GM12892 (cell line): ENCODE measurements at regions not wholly inside any gene's neighbourhood (a gene's known extent, or its start where the extent isn't known, plus 50 kb on each side); places are given as distances from the start of the nearest gene placed in this dataset.
A peak's percentile ranks its signal among the peaks of the same experiment; 100 is the strongest.

ENCODE experiments used
- DNase-seq: peaks from one replicate; pipeline ENCODE4 v3.0.0; 2011; ENCODE audit not compliant: insufficient read length
- FAIRE-seq: peaks from 2 replicates; lab custom pipeline; 2011; peaks lifted over from hg19 to GRCh38; lab: Jason Lieb, UNC
- POLR2A ChIP-seq: IDR thresholded peaks from 2 replicates; pipeline ENCODE4 v1.6.1; 2011; ENCODE audit warnings: low read depth, low read length, control low read depth
- POLR2AphosphoS5 ChIP-seq: IDR thresholded peaks from 2 replicates; pipeline ENCODE4 v1.6.1; 2011; ENCODE audit warnings: low read depth, low read length, control low read depth
- TAF1 ChIP-seq: IDR thresholded peaks from 2 replicates; pipeline ENCODE4 v1.6.1; 2011; ENCODE audit warnings: low read depth, mild to moderate bottlenecking, control low read depth, low read length, borderline replicate concordance

GRCh38 chr14:71523630-71524319 lies 408.5 kb upstream of the RGS6 start:
- no peak for DNase-seq
- no peak for FAIRE-seq
- TF ChIP-seq POLR2A (no peak), POLR2AphosphoS5 (no peak), TAF1 (no peak)

GRCh38 chr14:71524320-71524982 lies 407.8 kb upstream of the RGS6 start:
- FAIRE-seq (peak; percentile 86), DNase-seq (no peak)
- TF ChIP-seq POLR2AphosphoS5 (no peak), POLR2A (no peak), TAF1 (no peak)

- FAIRE-seq (no peak), DNase-seq (no peak)
- TF ChIP-seq POLR2A (no peak), TAF1 (no peak), POLR2AphosphoS5 (no peak)
These were observed 406.5 kb upstream of the RGS6 start for GRCh38 chr14:71525663-71526221.

DNA sequence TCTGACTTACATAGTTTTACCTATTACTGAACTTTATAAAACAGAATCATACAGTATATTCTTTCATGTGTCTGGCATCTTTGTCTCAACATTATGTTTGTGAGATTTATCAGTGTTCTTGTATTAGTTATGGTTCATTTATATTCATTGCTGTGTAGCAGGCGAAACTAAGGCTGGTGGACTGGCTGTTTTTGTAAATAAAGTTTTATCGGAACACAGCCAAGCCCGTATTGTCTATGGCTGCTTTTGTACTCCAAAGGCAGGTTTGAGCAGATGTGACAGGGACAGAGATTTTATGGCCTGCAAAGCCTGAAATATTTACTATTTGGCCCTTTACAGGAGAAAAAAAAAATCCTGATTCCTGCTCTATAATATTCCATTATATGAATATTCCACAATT lies 405.8 kb upstream of the RGS6 start:
- no peak for FAIRE-seq
- no peak for TF ChIP-seq TAF1
- no peak for DNase-seq

DNA sequence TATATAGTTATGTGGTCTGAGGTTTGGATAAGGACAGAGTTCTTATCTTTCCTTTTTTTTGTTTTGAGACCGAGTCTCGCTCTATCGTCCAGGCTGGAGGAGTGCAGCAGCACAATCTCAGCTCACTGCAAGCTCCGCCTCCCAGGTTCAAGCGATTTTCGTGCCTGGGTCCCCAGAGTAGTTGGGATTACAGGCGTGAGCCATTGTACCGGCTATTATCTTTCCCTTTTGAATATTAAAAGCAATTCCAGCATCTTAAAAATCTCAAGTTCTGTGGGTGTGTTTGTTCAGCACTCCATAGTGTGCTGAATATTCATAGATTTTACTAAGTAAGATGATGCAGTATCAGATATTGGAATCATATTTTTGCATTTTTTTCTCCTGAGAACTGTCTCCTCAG lies 404.4 kb upstream of the RGS6 start:
- DNase-seq (no peak), FAIRE-seq (no peak)
- TF ChIP-seq POLR2A = no peak
- TF ChIP-seq POLR2AphosphoS5 = no peak

DNA sequence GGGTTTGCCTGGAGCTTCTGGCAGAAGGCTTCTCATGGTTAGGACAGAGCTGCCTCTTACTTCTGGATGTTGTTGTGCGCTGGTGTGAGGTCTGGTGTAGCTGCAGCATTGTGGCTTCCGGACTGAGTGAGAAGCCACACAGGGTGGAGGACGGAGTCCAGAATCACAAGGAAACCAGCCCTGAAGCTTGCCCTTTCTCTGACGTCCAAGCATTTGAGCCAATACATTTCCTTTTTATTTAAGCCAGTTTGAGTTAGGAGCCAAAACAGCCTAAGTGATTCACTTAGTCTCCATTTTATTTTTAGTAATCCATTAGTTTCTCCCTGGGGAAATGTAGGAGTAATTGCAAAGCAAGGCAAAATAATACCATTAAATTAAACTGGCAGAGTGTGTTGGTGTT lies 402.4 kb upstream of the RGS6 start:
- DNase-seq (no peak), FAIRE-seq (no peak)

DNA sequence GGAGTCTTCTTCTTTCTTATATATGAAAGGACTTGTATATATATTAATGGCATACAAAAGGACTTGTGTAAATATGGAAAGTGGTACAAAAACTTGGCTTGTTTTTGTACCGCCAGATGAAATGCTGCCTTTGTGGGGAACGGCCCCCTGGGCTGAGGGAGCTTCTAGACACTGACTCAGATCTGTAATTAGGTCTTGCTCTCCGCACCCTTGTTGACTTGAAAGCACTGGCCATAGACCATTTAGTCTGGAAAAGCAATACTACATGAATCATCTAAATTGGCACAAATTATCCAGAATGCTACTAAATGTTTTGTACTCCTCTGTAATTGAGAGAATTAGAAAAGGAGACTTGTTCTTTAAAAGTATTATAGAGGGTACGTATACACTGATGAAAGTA lies 399.9 kb upstream of the RGS6 start:
- FAIRE-seq (no peak), DNase-seq (no peak)
- TF ChIP-seq TAF1 = no peak
- no peak for TF ChIP-seq POLR2A
- no peak for TF ChIP-seq POLR2AphosphoS5

More for the DNA sequence above, 402.4 kb upstream of the RGS6 start:
- TF ChIP-seq POLR2AphosphoS5 = no peak
- TF ChIP-seq TAF1 = no peak
- TF ChIP-seq POLR2A = no peak

- no peak for FAIRE-seq
- no peak for DNase-seq
- TF ChIP-seq POLR2AphosphoS5 = no peak
- no peak for TF ChIP-seq TAF1
- TF ChIP-seq POLR2A = no peak
These were observed 399.4 kb upstream of the RGS6 start for GRCh38 chr14:71532790-71533189.

GRCh38 chr14:71533390-71533789 lies 398.8 kb upstream of the RGS6 start:
- no peak for TF ChIP-seq POLR2AphosphoS5
- DNase-seq (no peak), FAIRE-seq (no peak)

DNA sequence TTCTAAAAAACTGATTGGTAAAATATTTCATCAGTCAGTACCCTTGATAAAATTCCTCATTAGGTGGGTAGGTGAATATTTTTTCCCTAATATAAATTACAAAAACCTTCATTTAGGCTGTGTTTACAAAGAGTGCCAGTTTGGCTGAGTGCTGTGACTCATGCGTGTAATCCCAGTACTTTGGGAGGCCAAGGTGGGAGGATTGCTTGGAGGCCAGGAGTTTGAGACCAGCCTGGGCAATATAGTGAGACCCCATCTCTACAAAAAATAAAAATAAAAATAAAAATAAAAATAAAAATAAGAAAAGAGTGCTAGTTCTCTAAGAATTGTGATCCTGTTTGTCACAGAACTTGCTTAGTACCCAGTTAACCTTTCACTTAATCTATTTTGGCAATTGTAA lies 398.4 kb upstream of the RGS6 start:
- TF ChIP-seq TAF1 = no peak
- FAIRE-seq (no peak), DNase-seq (no peak)

DNA sequence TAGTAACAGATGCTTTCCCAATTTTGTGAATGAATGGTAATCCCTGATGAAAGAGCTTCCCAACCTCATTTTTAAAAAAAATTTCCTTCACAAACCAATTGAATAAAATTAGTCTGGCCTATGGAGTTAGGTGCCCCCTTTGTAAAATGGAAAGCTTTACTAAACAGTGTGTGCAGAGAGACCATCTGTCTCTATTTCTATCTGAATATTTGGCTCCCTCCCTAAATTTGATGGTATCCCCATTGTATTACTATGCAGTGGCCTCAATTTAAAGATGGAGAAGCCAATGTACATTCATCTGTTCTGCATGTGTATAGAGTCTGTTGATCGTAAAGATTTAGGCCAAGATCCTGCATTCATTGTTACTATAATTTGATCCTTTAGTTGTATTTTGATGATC lies 397.7 kb upstream of the RGS6 start:
- TF ChIP-seq TAF1 (no peak), POLR2AphosphoS5 (no peak), POLR2A (no peak)
- DNase-seq (no peak), FAIRE-seq (no peak)

DNA sequence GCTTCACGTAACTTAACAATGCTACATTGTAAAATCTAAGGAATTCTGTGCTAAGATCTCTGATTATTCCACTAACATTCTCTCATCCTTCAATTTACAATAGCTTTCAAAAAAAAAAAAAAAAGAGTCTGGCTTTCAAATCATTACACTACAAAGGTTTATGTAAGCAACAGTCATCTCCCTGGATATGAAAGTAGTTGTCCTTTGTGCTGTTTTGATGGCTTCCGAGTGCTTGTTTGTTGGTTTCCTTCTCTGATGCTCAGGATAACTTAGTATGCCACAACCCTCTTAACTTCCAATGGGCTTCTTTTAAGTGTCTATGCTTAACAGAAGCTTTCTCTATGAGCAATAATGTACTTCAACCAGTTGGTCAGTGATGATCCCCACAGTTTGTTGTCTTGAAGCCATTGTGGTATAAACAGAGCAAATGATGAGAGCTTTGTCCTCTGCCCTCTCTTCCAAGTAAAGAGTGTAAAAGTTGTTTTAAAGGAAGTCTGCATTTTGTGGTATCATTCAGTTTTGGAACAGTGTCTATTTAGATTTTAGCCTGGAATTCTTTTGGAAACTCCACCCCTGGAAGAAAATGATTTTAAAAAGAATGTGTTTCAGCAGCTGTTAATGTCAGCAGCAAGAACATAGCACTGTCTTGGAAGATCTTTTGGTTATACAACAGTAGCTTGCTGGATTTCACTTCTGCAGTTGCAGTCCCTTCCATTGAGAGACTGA lies 396.1 kb upstream of the RGS6 start:
- FAIRE-seq (no peak), DNase-seq (no peak)
- TF ChIP-seq POLR2AphosphoS5 (no peak), TAF1 (no peak), POLR2A (no peak)
